GM18520 (cell line): ENCODE measurements at regions not wholly inside any gene's neighbourhood (a gene's known extent, or its start where the extent isn't known, plus 50 kb on each side); places are given as distances from the start of the nearest gene placed in this dataset.

Experiments
- ATAC-seq: cut with Tn5 transposase; IDR thresholded peaks from one replicate; pipeline ENCODE4 v1.9.1; 2021; ENCODE audit not compliant: unreplicated experiment

- ATAC-seq, result no peak
These were observed 111.4 kb downstream of the TBX19 start for GRCh38 chr1:168391851-168392681.

GRCh38 chr1:168390271-168390670 is 109.6 kb downstream of the TBX19 start:
- no peak for ATAC-seq

DNA sequence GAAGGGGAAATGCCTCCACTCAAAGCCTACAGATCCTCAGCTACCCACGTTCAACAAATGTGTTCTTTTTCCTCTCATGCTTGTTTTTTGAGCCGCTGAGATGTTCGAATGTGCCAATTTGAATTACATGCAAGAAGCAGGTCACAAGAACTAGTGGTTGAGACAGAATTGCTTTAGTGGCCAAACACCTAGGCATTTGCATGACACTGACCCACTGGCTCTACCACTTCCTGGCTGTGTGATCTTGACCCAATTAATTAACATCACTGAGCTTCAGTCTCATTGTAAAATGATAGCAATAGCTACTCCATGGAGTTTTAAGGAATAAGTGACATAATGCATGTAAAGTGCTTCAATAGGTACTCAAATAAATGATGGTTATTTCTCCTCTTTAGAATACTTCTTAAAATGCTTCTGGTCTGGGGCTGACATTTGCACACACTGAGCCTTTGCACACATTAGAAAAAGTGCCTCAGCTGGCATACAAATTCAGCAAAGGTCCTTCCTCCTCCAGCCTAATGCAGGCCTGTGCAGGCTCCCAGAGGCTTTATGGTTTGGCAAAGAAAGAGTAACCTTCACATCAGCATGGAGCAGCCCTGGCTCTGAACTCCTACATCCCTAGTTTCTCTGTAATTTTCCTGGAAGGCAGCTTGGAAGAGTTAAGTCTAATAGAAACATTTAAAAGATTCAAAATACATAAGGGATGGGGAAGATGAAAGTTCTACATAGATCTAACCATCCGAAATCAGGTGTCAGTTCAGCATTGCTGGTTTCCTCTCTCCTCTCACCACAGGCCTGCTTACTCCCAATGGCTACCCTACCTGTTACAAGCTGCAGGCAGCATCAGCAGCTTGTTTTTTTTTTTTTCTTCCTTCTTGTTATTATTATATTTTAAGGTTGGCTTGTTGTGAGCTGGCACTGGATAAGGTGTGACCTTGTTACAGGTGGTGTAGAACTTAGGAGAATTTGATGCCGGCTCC is 107.4 kb downstream of the TBX19 start:
- no peak for ATAC-seq

GRCh38 chr1:168386949-168387586 is 106.4 kb downstream of the TBX19 start:
- ATAC-seq, result no peak

GRCh38 chr1:168386492-168386891 is 105.8 kb downstream of the TBX19 start:
- ATAC-seq, result no peak

DNA sequence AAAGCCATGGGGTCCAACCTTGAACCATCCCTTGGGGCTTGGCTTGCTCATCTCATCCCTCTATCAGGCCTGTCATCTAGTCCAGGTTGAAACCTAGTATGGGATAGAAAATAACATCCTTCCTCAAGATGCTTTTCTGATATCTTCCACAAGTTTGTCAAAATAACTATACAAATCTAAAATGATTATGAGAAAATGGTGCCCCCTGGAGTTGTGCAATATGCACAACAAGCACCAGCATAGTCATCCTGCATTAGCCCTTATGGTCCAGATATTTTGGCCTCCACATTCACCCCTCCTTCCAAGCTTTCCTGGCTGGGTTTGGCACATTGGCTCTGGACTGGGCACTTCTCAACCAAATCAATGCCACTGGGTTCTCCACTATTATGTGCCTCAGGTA is 101.2 kb downstream of the TBX19 start:
- no peak for ATAC-seq

GRCh38 chr1:168380945-168381344 is 100.3 kb downstream of the TBX19 start:
- no peak for ATAC-seq

GRCh38 chr1:168379104-168379860 is 98.6 kb downstream of the TBX19 start:
- no peak for ATAC-seq

DNA sequence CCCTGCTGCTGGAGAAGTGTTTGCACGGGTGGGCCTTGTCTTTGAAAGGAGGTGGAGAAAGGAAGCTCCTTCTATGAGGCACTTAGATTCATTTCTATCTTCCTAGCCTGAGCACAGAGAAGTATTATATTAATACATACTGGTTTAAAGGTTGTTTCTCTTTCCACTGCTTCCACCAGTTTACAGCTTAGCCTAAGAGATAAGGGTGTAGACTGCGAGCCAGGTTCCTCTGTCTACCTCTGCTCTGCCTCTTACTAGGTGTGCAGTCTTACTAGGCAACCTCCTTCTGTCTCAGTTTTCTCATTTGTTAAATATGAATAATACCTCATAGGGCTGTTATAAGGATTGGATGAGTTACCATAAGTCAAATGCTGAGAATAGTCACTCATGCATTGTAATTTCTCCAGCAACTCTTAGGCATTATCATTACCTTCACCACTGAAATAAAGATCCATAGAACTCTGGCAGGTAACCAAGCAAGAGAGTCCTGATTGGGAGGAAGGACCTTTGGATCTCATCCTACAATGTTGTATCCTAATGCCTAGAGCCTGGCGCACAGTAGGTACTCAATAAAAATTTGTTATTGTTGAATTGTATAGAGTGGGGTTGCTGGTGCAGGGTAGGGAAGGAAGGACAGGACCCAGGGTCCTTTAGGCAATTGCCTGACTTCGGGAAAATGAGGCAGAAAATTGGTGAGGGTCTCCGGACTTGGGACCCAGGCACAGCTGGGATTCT is 95.1 kb downstream of the TBX19 start:
- ATAC-seq, result no peak

DNA sequence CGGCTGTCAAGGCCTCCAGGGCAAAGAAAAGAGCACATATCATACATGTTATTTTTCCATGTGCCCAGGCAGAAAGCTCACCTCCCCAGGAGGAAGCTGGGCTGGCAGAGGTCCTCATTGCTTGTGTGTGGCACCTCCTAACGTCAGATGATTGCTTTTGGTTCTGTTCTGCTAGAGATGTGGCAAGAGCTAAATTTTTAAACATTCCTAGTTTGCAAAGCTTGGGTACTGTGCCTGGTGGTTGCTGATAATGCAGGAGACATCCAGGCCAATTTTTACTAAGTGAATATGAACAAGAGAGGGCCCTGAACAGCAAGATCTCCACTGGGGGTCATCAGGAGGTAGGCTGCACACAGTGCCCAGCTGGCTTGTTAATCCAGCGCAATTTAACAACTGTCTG is 93.9 kb downstream of the TBX19 start:
- ATAC-seq, result no peak

- no peak for ATAC-seq
These were observed 93.2 kb downstream of the TBX19 start for GRCh38 chr1:168373869-168374268.

GRCh38 chr1:168372861-168373371 is 92.2 kb downstream of the TBX19 start:
- no peak for ATAC-seq

GRCh38 chr1:168372307-168372706 is 91.6 kb downstream of the TBX19 start:
- ATAC-seq, result no peak

- ATAC-seq, result no peak
These were observed 90.8 kb downstream of the TBX19 start for GRCh38 chr1:168371477-168371876.

DNA sequence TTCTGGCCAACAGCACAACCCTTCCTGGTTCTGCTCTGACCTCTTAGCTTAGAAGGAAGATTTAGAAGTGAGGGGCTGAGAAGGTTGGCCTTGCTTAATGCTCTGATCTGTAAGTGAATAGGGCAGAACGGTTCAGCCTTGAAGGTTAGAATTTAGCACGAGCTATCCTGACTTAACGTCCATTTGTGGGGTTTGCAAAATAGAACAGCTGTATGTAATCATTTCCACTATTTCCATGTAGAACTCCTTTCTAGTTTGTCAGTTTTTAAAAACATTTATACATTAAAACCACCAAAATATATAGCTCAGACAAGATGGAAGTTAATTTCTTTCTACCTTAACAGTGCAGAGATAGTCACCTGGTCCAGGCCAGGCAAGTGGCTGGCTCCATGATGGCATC is 89.9 kb downstream of the TBX19 start:
- ATAC-seq, result no peak

DNA sequence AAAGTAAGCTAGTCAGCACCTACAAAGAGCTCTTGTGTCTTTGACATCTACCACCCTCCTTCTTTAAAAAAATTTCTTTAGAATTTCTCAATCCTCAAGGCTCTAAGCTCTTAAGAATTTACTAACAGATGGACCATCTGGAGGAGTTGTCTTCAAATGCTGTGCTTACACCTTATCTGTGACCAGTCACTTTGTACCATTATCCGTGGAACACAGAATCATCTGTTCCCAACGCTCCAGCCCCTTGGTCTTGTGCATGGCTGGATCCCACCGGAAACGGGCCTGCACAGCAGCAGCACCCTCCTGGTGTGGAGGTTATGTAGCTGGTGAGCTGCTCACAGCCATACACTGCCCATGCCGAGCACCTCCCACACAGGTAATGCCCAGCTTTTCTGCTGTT is 89.0 kb downstream of the TBX19 start:
- no peak for ATAC-seq

GRCh38 chr1:168368131-168368530 is 87.5 kb downstream of the TBX19 start:
- ATAC-seq, result no peak

- ATAC-seq, result no peak
These were observed 85.2 kb downstream of the TBX19 start for GRCh38 chr1:168365719-168366479.
